Panc1 (cell line): ENCODE measurements at regions not wholly inside any gene's neighbourhood (a gene's known extent, or its start where the extent isn't known, plus 50 kb on each side); places are given as distances from the start of the nearest gene placed in this dataset.

Experiments
- ATAC-seq: fragments of 200-7000 bp; cut with Tn5 transposase; 2 replicates; pipeline ENCODE4 v1.9.1; 2020; ENCODE audit warnings: mild to moderate bottlenecking, moderate library complexity
- BruUV-seq: library from RNA; stranded (reverse); fragments of 400-500 nt; replicated peaks from 2 replicates; lab custom pipeline; 2021; lab: Mats Ljungman, UMichigan
- CTCF ChIA-PET: fragments of 300-600 bp; sonication (Branson Sonifier 250); formaldehyde crosslinking; loops from one replicate; lab custom pipeline; 2022; ENCODE audit warnings: antibody characterized with exemption; lab: Charles Lee
- POLR2A ChIA-PET: fragments of 300-600 bp; sonication (Branson Sonifier 250); formaldehyde crosslinking; loops from one replicate; lab custom pipeline; 2022; ENCODE audit warnings: antibody characterized with exemption; lab: Charles Lee
- DNase-seq: peaks from one replicate; pipeline ENCODE4 v3.0.0-alpha.2; 2010; ENCODE audit warnings: low read depth, low spot score
- H3K27ac ChIP-seq: 2 replicates; pipeline ENCODE4 v1.5.1; 2011; ENCODE audit warnings: mild to moderate bottlenecking, low read length, inconsistent platforms
- H3K27me3 ChIP-seq: fragments of 200-500 bp; sonication (Bioruptor generic); 2 replicates; pipeline ENCODE4 v1.6.0; 2014; ENCODE audit warnings: low read length, inconsistent platforms; ENCODE audit not compliant: control insufficient read depth, insufficient read depth
- H3K36me3 ChIP-seq: fragments of 200-500 bp; sonication (Bioruptor generic); 2 replicates; pipeline ENCODE4 v1.5.1; 2014; ENCODE audit warnings: inconsistent platforms, mild to moderate bottlenecking, low read length, moderate library complexity; ENCODE audit not compliant: control insufficient read depth, insufficient read depth
- H3K4me1 ChIP-seq: 2 replicates; pipeline ENCODE4 v1.5.1; 2011; ENCODE audit warnings: inconsistent platforms, mild to moderate bottlenecking, low read length, moderate library complexity; ENCODE audit not compliant: control insufficient read depth, insufficient read depth
- H3K4me3 ChIP-seq, 2 experiments: 2 replicates each; pipeline ENCODE4 v1.5.1; 2011 to 2012; ENCODE audit warnings: low read depth in 2 of 2, low read length in 2 of 2, mild to moderate bottlenecking in 2 of 2, inconsistent platforms in 1 of 2, moderate library complexity in 1 of 2
- H3K9me3 ChIP-seq: fragments of 200-500 bp; sonication (Bioruptor generic); 2 replicates; pipeline ENCODE4 v1.5.1; 2014; ENCODE audit warnings: low read depth, mild to moderate bottlenecking, inconsistent platforms, low read length, moderate library complexity; ENCODE audit not compliant: control insufficient read depth, insufficient read depth
- POLR2AphosphoS5 ChIP-seq: IDR thresholded peaks from 2 replicates; pipeline ENCODE4 v1.6.1; 2012; ENCODE audit warnings: mild to moderate bottlenecking, low read depth, low read length, moderate library complexity
- SIN3A ChIP-seq: IDR thresholded peaks from 2 replicates; pipeline ENCODE4 v1.6.1; 2012; ENCODE audit warnings: low read depth, mild to moderate bottlenecking, low read length, moderate library complexity, borderline replicate concordance; ENCODE audit not compliant: insufficient read depth
- TCF7L2 ChIP-seq: IDR thresholded peaks from 2 replicates; pipeline ENCODE4 v1.6.1; 2011; ENCODE audit warnings: mild to moderate bottlenecking, low read depth, low read length, inconsistent platforms
- in situ Hi-C: cut with HindIII; loops from 2 replicates; pipeline ENCODE4 v1.10.0; 2016; ENCODE audit warnings: low sequenced_read_pairs, low pct_unique_long_range_greater_than_20kb
- intact Hi-C: fragments of 100-400 bp; cut with micrococcal nuclease; formaldehyde crosslinking; loops from one replicate; pipeline ENCODE4 v1.10.0; 2022; ENCODE audit not compliant: unreplicated experiment
- TF ChIP-seq, protein P1 (sequence below), 2 experiments: IDR thresholded peaks; 2 replicates each; pipeline ENCODE4 v1.6.1; 2011 to 2012; ENCODE audit warnings: low read depth in 2 of 2, control low read depth in 1 of 2, low read length in 1 of 2, mild to moderate bottlenecking in 1 of 2, moderate library complexity in 1 of 2; ENCODE audit not compliant: insufficient read depth in 1 of 2
- TF ChIP-seq, protein P2 (sequence below): fragments of 450-650 bp; IDR thresholded peaks from 2 replicates; pipeline ENCODE4 v1.5.1; 2017; ENCODE audit warnings: mild to moderate bottlenecking

DNA sequence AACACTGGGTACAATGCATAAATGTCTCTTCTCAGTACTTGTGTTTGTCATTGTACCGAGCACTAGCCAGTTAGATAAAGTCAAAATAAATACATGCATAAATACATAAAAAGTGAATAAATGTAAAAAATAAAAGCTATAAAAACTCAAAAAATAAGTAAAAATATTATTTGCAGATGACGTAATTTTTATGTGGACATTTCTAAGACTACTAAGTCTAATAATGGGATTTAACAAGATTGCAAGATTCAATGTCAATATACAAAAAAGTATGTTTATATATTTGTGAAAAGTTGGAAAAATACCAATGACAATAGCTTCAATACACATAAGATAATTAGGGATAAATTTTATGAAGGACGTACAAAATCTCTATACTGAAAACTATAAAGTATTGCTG, 639.6 kb downstream of the CBLN4 start:
- in situ Hi-C loops (no loop called here), intact Hi-C loops (no loop called here)
- H3K27ac ChIP-seq = no peak overlapping the region
- no peaks in the 10 kb centered on the region for H3K9me3 ChIP-seq
- H3K27me3 ChIP-seq = no peaks in the 10 kb centered on the region
- H3K4me1 ChIP-seq = no peaks in the 10 kb centered on the region
- no TSS peak for BruUV-seq
- no peak overlapping the region for H3K4me3 ChIP-seq
- CTCF ChIA-PET = no interaction called here
- TF ChIP-seq TCF7L2 (no peak), SIN3A (no peak), POLR2AphosphoS5 (no peak)
- TF ChIP-seq, protein P1, sequence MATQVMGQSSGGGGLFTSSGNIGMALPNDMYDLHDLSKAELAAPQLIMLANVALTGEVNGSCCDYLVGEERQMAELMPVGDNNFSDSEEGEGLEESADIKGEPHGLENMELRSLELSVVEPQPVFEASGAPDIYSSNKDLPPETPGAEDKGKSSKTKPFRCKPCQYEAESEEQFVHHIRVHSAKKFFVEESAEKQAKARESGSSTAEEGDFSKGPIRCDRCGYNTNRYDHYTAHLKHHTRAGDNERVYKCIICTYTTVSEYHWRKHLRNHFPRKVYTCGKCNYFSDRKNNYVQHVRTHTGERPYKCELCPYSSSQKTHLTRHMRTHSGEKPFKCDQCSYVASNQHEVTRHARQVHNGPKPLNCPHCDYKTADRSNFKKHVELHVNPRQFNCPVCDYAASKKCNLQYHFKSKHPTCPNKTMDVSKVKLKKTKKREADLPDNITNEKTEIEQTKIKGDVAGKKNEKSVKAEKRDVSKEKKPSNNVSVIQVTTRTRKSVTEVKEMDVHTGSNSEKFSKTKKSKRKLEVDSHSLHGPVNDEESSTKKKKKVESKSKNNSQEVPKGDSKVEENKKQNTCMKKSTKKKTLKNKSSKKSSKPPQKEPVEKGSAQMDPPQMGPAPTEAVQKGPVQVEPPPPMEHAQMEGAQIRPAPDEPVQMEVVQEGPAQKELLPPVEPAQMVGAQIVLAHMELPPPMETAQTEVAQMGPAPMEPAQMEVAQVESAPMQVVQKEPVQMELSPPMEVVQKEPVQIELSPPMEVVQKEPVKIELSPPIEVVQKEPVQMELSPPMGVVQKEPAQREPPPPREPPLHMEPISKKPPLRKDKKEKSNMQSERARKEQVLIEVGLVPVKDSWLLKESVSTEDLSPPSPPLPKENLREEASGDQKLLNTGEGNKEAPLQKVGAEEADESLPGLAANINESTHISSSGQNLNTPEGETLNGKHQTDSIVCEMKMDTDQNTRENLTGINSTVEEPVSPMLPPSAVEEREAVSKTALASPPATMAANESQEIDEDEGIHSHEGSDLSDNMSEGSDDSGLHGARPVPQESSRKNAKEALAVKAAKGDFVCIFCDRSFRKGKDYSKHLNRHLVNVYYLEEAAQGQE (IDR thresholded peaks at IDR 0.05; ENCODE audit: insufficient read depth in 1 of 2, low read depth in 2 of 2, low read length in 1 of 2) = no peak
- TF ChIP-seq, protein P2, sequence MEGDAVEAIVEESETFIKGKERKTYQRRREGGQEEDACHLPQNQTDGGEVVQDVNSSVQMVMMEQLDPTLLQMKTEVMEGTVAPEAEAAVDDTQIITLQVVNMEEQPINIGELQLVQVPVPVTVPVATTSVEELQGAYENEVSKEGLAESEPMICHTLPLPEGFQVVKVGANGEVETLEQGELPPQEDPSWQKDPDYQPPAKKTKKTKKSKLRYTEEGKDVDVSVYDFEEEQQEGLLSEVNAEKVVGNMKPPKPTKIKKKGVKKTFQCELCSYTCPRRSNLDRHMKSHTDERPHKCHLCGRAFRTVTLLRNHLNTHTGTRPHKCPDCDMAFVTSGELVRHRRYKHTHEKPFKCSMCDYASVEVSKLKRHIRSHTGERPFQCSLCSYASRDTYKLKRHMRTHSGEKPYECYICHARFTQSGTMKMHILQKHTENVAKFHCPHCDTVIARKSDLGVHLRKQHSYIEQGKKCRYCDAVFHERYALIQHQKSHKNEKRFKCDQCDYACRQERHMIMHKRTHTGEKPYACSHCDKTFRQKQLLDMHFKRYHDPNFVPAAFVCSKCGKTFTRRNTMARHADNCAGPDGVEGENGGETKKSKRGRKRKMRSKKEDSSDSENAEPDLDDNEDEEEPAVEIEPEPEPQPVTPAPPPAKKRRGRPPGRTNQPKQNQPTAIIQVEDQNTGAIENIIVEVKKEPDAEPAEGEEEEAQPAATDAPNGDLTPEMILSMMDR = no peak
- H3K36me3 ChIP-seq = no peaks in the 10 kb centered on the region
- no peak for ATAC-seq
- DNase-seq = no peak
- POLR2A ChIA-PET = no interaction called here

- Histone ChIP-seq H3K36me3 (no peaks in the 10 kb centered on the region), H3K27ac (no peak overlapping the region), H3K27me3 (no peaks in the 10 kb centered on the region), H3K9me3 (no peaks in the 10 kb centered on the region), H3K4me3 (no peak overlapping the region), H3K4me1 (no peaks in the 10 kb centered on the region)
- ChIA-PET CTCF (no interaction called here), POLR2A (no interaction called here)
- in situ Hi-C loops = no loop called here
- no TSS peak for BruUV-seq
- ATAC-seq (no peak), DNase-seq (no peak)
- TF ChIP-seq SIN3A (no peak), POLR2AphosphoS5 (no peak), TCF7L2 (no peak)
- TF ChIP-seq, protein P2 = no peak
- TF ChIP-seq, protein P1 (IDR thresholded peaks at IDR 0.05; ENCODE audit: insufficient read depth in 1 of 2, low read depth in 2 of 2, low read length in 1 of 2) = no peak
- intact Hi-C loops = no loop called here
Measured at GRCh38 chr20:55360895-55361294, 644.4 kb downstream of the CBLN4 start.
